HUES6 (cell line): ENCODE measurements at regions not wholly inside any gene's neighbourhood (a gene's known extent, or its start where the extent isn't known, plus 50 kb on each side); places are given as distances from the start of the nearest gene placed in this dataset.

Experiments used
- H3K27ac ChIP-seq: 2 replicates; pipeline ENCODE4 v1.7.0; 2013; ENCODE audit warnings: low read depth, mild to moderate bottlenecking, low read length, inconsistent platforms
- H3K27me3 ChIP-seq: 2 replicates; pipeline ENCODE4 v1.6.1; 2013; ENCODE audit warnings: low read length; ENCODE audit not compliant: control insufficient read depth, insufficient read depth
- H3K36me3 ChIP-seq: 2 replicates; pipeline ENCODE4 v1.6.1; 2013; ENCODE audit warnings: low read length; ENCODE audit not compliant: control insufficient read depth, insufficient read depth
- H3K4me1 ChIP-seq: 2 replicates; pipeline ENCODE4 v1.6.1; 2013; ENCODE audit warnings: low read length; ENCODE audit not compliant: control insufficient read depth, insufficient read depth
- H3K4me3 ChIP-seq: 2 replicates; pipeline ENCODE4 v1.5.1; 2013; ENCODE audit warnings: low read depth, low read length
- H3K9ac ChIP-seq: one replicate; pipeline ENCODE4 v1.6.1; 2013; ENCODE audit warnings: mild to moderate bottlenecking, low read length
- H3K9me3 ChIP-seq: 2 replicates; pipeline ENCODE4 v1.6.1; 2013; ENCODE audit warnings: low read depth, low read length; ENCODE audit not compliant: control insufficient read depth, insufficient read depth

DNA sequence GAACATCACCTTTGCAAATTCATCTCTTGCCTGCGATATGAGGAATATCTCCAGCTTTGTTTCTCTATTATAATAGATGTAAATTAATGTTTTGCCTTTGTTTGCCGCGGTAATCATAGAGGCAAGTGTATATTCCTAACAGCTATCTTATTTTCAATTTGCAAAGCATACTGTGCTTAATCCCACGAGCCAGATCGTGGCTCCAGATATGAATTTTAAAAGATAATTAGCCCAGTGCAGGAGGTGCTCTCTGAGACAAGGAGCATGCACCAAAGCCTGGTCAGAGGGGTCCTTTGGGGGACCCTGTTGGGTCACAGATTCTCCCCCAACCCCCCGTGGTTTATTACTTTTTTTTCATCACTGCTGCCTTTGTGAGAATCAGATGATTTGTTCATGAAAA, 1087.5 kb downstream of the BCL11B start:
- no peaks in the 10 kb centered on the region for H3K4me1 ChIP-seq

DNA sequence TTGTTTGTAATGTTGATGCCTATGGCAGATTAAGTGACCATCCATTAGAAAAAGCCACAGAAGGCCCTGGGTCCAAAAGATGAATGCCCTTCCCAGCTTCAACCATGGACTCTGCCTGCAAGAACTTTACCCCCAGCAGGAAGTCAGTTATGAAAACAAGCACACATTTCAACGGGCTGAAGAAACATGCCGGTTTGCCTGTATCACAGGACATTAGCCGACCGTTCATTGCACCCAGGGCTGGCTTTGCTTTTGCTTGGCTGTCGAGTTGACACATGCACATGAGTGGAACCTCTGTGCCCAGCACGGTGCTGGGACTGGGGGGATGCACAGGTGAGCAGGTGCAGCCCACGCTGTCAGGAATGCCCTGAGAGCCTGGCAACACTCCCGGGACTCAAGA, 1087.0 kb downstream of the BCL11B start:
- no peak overlapping the region for H3K9ac ChIP-seq
- no peak overlapping the region for H3K4me3 ChIP-seq
- no peaks in the 10 kb centered on the region for H3K4me1 ChIP-seq
- no peaks in the 10 kb centered on the region for H3K27me3 ChIP-seq
- no peaks in the 10 kb centered on the region for H3K36me3 ChIP-seq
- H3K27ac ChIP-seq: no peak overlapping the region
- H3K9me3 ChIP-seq: no peaks in the 10 kb centered on the region

More for the DNA sequence above, 1087.5 kb downstream of the BCL11B start:
- Histone ChIP-seq H3K27ac (no peak overlapping the region), H3K27me3 (no peaks in the 10 kb centered on the region), H3K9me3 (no peaks in the 10 kb centered on the region), H3K4me3 (no peak overlapping the region), H3K9ac (no peak overlapping the region), H3K36me3 (no peaks in the 10 kb centered on the region)

DNA sequence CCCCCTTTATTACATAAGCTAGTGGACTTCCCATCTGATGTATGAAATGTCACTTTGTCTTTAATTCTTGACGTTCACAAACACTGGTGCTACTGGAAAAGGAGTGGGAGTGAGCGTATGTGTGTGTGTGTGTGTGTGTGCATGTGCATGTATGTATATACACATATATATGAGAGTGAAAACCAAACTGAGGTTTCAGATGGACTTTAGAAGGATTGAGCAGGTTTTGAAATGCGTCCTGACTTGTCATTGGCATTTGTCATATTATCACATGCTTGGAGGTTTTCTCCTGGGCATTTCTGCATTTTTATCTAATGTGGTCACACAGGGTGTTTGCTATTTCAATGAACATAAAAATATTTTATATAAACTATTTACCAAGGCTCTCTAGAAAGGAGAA, 1085.9 kb downstream of the BCL11B start:
- Histone ChIP-seq H3K27ac (no peak overlapping the region), H3K36me3 (no peaks in the 10 kb centered on the region), H3K27me3 (no peaks in the 10 kb centered on the region), H3K9me3 (no peaks in the 10 kb centered on the region), H3K4me3 (no peak overlapping the region), H3K9ac (no peak overlapping the region), H3K4me1 (no peaks in the 10 kb centered on the region)

- Histone ChIP-seq H3K4me3 (no peak overlapping the region), H3K9me3 (no peaks in the 10 kb centered on the region), H3K36me3 (no peaks in the 10 kb centered on the region), H3K9ac (no peak overlapping the region), H3K27ac (no peak overlapping the region), H3K4me1 (no peaks in the 10 kb centered on the region), H3K27me3 (no peaks in the 10 kb centered on the region)
These were observed 1084.7 kb downstream of the BCL11B start for GRCh38 chr14:98187281-98187680.

DNA sequence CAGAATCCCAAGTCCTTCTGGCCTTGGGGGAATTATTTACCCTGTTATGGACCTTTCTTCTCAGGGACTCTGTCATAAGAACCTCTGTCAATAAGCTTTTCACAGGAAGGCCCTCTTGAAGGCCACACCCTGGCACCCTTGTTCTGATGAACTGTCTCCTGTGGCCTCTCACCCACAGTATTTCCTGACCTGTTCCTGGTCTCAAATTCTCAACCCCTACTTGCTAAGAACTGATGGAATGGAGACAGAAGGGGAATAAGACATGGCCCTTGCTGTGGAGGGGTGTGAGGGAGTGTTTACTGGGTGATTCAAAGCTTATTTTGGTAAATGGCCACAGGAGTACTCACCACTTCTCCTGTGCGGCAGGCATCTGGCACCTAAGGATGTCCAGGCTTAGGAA, 1082.9 kb downstream of the BCL11B start:
- H3K4me1 ChIP-seq: no peaks in the 10 kb centered on the region
- no peak overlapping the region for H3K9ac ChIP-seq
- H3K27ac ChIP-seq: no peak overlapping the region
- no peaks in the 10 kb centered on the region for H3K36me3 ChIP-seq
- H3K4me3 ChIP-seq: no peak overlapping the region
- no peaks in the 10 kb centered on the region for H3K9me3 ChIP-seq
- H3K27me3 ChIP-seq: no peaks in the 10 kb centered on the region

DNA sequence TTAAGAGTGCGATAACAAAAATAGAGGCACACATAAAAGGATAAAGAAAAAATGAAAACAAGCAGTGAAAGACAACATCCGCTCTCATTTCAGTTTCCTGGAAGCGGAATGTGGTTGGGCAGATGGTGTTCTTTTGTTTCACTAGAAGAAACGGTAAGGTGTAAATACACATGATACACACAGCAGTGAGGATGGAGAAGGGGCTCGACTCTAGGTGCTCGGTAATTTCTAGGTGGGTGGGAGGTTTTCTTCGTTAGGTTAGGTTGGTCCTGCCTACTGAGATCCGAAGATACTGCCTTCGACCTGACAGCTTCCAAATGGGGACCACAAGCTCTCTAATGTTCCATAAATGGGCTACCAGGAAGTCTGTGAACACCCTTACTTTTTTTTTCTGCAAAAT, 1082.5 kb downstream of the BCL11B start:
- no peak overlapping the region for H3K4me3 ChIP-seq

DNA sequence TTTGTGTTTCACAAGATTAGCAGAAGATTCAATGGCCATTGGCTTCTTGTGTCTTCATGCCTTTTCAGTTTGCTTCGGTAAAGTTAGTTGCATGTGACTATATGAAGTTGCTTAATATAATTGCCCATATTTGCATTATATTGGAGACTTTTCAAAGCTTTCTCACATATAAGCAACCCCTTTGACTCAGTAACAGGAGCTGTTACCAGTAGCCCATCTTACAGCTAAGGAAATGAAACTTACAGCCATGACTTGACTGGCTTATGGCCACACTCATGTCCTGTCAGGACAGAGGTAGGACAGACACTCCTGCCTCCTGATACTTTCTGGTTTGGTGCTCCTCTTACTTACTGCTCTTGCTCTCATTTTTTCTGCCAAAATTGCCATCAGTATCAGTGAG, 1082.1 kb downstream of the BCL11B start:
- Histone ChIP-seq H3K9me3 (no peaks in the 10 kb centered on the region), H3K36me3 (no peaks in the 10 kb centered on the region), H3K4me1 (no peaks in the 10 kb centered on the region), H3K9ac (no peak overlapping the region), H3K27me3 (no peaks in the 10 kb centered on the region), H3K4me3 (no peak overlapping the region), H3K27ac (no peak overlapping the region)

More for the DNA sequence above, 1082.5 kb downstream of the BCL11B start:
- no peaks in the 10 kb centered on the region for H3K27me3 ChIP-seq
- H3K9ac ChIP-seq: no peak overlapping the region
- H3K4me1 ChIP-seq: no peaks in the 10 kb centered on the region
- H3K36me3 ChIP-seq: no peaks in the 10 kb centered on the region
- H3K27ac ChIP-seq: no peak overlapping the region
- no peaks in the 10 kb centered on the region for H3K9me3 ChIP-seq

- H3K9me3 ChIP-seq: no peaks in the 10 kb centered on the region
- no peak overlapping the region for H3K4me3 ChIP-seq
- H3K9ac ChIP-seq: no peak overlapping the region
- no peaks in the 10 kb centered on the region for H3K36me3 ChIP-seq
- H3K4me1 ChIP-seq: peaks cover 3% of the 10 kb centered on the region
- H3K27ac ChIP-seq: no peak overlapping the region
- H3K27me3 ChIP-seq: no peaks in the 10 kb centered on the region
These were observed 1079.1 kb downstream of the BCL11B start for GRCh38 chr14:98192946-98193345.

GRCh38 chr14:98194821-98195220, 1077.2 kb downstream of the BCL11B start:
- Histone ChIP-seq H3K27me3 (no peaks in the 10 kb centered on the region), H3K4me1 (peaks cover 3% of the 10 kb centered on the region), H3K9ac (no peak overlapping the region)

GRCh38 chr14:98195256-98195655, 1076.7 kb downstream of the BCL11B start:
- no peaks in the 10 kb centered on the region for H3K9me3 ChIP-seq

More at GRCh38 chr14:98194821-98195220, 1077.2 kb downstream of the BCL11B start:
- Histone ChIP-seq H3K9me3 (no peaks in the 10 kb centered on the region), H3K4me3 (no peak overlapping the region), H3K36me3 (no peaks in the 10 kb centered on the region), H3K27ac (no peak overlapping the region)

GRCh38 chr14:98197933-98198332, 1074.1 kb downstream of the BCL11B start:
- Histone ChIP-seq H3K4me1 (peaks cover 3% of the 10 kb centered on the region), H3K36me3 (no peaks in the 10 kb centered on the region), H3K4me3 (no peak overlapping the region), H3K9me3 (no peaks in the 10 kb centered on the region), H3K9ac (no peak overlapping the region), H3K27ac (no peak overlapping the region), H3K27me3 (no peaks in the 10 kb centered on the region)

More at GRCh38 chr14:98195256-98195655, 1076.7 kb downstream of the BCL11B start:
- Histone ChIP-seq H3K9ac (no peak overlapping the region), H3K4me3 (no peak overlapping the region), H3K27ac (no peak overlapping the region), H3K27me3 (no peaks in the 10 kb centered on the region), H3K36me3 (no peaks in the 10 kb centered on the region), H3K4me1 (peaks cover 3% of the 10 kb centered on the region)

DNA sequence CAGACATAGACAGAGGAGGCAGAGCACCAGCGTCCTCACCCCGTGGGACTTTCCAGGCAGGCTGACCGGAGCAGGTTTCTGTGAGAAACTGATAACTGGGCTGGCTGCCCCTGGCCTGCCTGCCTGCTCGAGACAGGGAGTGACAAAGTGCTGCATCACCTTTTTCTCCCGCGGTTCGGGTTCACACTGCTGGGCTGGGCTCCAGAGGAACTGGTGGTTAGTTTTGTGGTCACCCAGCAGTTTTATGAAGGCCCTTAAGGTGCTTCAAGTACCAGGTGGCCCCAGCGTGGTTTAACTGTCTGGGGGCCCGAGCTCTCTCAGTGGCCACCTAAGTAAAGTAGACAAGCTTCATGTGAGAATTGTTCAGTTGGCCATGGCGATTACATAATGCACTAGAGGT, 1073.6 kb downstream of the BCL11B start:
- no peaks in the 10 kb centered on the region for H3K36me3 ChIP-seq
- H3K9ac ChIP-seq: no peak overlapping the region
- H3K27ac ChIP-seq: no peak overlapping the region
- H3K27me3 ChIP-seq: no peaks in the 10 kb centered on the region
- H3K9me3 ChIP-seq: no peaks in the 10 kb centered on the region
- H3K4me1 ChIP-seq: peaks cover 3% of the 10 kb centered on the region
- no peak overlapping the region for H3K4me3 ChIP-seq
